ENCODE measurements at regions not wholly inside any gene's neighbourhood (a gene's known extent, or its start where the extent isn't known, plus 50 kb on each side); places are given as distances from the start of the nearest gene placed in this dataset.

- Histone ChIP-seq H3K27me3 (no peaks in the 10 kb centered on the region), H3K36me3 (no peaks in the 10 kb centered on the region), H3K9me3 (no peaks in the 10 kb centered on the region), H3K4me3 (no peak overlapping the region), H3K27ac (no peak overlapping the region), H3K4me1 (peaks cover under 1 to 61% (median 37%) of the 10 kb centered on the region in 9 donors)
- intact Hi-C loops (cut with DNase I): no loop called here
- TF ChIP-seq CTCF (IDR thresholded peaks at IDR 0.05): no peak
- DNase-seq (no peak), ATAC-seq (no peak)
- 91 to 95% methylated on average over 4 of the region's 4 CpGs for WGBS, 2 donors
These were observed 329.2 kb upstream of the ZMIZ1 start for GRCh38 chr10:78739444-78740053.

DNA sequence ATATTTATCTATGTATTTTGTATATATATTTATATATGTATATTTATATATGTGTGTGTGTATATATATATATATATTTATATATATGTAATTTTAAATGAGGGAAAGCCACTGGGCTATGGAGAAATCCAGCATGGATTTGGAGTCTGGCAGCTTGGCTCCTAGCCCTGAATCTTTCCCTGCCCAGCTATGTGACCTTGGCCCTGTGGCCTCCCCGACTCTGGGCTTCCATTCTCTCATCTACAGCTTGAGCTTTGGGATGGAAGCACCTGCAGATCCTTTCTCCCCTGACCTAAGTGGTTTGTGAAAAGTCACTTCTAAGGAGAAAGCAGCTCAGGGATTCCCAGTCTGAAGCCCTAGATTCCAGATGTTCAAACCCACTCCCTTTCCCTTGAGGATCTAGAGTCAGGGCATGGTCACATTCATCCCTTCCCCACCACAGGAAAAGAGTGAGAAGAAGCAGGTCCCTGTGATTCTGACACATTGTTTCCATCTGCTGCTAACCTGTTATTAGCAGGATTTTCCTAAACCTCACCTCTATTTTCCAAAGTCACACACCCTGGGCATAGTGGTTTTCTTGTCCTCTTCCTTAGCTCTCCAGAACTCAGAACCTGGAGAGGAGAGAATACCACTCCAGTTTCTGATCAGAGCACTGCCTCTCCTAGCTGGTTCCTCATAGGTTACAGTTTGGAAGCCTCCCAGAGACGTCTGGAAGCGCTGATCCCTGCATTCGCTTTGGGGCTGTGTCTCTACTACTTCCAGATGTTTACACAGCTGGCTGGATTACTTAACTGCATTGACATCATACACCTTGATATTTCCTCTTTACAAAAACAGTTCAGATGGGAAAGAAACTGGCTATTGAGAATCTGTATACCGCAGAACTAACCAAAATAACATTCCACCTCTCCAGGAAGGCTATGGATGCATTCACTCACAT is 327.5 kb upstream of the ZMIZ1 start:
- ATAC-seq (peak in 3 of 8 donors; percentile 18 to 30 (median 27)), DNase-seq (peak in 1 of 2 donors; percentile 32)
- TF ChIP-seq CTCF (IDR thresholded peaks at IDR 0.05): no peak
- Histone ChIP-seq H3K4me3 (no peak overlapping the region), H3K27ac (peak overlapping the region in 6 of 10 donors; percentile 5 to 80 (median 78)), H3K4me1 (peaks cover 10 to 78% (median 53%) of the 10 kb centered on the region in 9 donors), H3K9me3 (no peaks in the 10 kb centered on the region), H3K27me3 (no peaks in the 10 kb centered on the region), H3K36me3 (no peaks in the 10 kb centered on the region)
- WGBS, 2 donors: 44 to 47% methylated on average over 5 of the region's 5 CpGs
- intact Hi-C loops (cut with DNase I): no loop called here

- 98% methylated on average over 5 of the region's 5 CpGs for WGBS, 2 donors
- ATAC-seq: no peak
- H3K27ac ChIP-seq: peak overlapping the region in 9 of 10 donors; percentile 5 to 80 (median 66)
These were observed 326.4 kb upstream of the ZMIZ1 start for GRCh38 chr10:78742406-78742729.

More at GRCh38 chr10:78742406-78742729, 326.4 kb upstream of the ZMIZ1 start:
- peaks cover 10 to 87% (median 53%) of the 10 kb centered on the region in 9 donors for H3K4me1 ChIP-seq
- no peak overlapping the region for H3K4me3 ChIP-seq
- DNase-seq: no peak
- no peaks in the 10 kb centered on the region for H3K9me3 ChIP-seq
- H3K27me3 ChIP-seq: no peaks in the 10 kb centered on the region
- no peak for TF ChIP-seq CTCF (IDR thresholded peaks at IDR 0.05)
- no peaks in the 10 kb centered on the region for H3K36me3 ChIP-seq
- intact Hi-C loops (cut with DNase I): no loop called here
